ENCODE measurements at regions not wholly inside any gene's neighbourhood (a gene's known extent, or its start where the extent isn't known, plus 50 kb on each side); places are given as distances from the start of the nearest gene placed in this dataset.

DNA sequence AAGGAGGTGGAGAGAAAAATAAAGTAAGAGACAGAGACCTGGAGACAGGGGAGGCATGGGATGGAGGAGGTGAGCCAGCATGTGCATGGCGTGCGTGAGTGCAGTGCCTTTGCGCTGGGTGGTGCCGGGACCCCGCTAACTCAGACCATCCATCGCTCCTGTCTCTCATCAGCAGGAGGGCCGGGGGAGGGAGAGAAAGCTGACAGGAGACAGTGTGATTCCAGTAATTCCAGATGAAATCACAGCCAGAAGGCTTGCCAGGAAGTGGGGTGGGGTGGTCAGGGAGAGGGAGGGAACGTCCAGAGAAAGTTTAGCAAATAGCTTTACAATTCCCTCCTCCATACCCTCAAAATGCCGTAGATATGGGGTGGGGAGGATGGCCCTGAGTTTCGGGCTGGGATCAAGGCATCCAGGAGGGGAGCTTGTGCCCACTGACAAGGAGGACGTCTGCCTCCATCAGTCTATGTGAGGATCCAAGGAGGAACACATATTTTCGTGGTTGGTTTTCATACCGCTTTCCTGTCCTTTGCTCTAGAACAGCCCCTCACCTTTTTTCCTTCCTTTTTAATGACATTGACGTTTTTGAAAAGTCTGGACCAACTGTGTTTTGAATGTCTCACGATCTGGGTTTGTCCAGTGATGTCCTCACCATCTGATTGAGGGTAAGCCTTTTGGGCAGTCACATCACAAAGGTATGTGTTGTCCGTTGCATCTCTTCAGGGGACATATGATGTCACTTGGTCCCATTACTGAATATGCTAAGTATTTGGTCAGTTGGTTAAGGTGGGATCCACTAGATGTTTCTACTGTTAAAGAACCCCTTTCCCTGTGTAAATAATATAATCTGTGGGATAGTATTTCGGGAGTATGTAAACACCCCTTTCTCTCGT lies 567.3 kb downstream of the MIAT start:
- Histone ChIP-seq H3K27ac (ENCODE audit: low read depth, low read length) (no peak overlapping the region), H3K4me1 (ENCODE audit: insufficient read depth, low read length) (no peaks in the 10 kb centered on the region), H3K9me3 (ENCODE audit: control insufficient read depth in 1 of 2, low read length in 2 of 2) (no peaks in the 10 kb centered on the region), H3K36me3 (ENCODE audit: insufficient read depth, low read length) (no peaks in the 10 kb centered on the region), H3K4me3 (ENCODE audit: low read length in 2 of 2) (no peak overlapping the region), H3K27me3 (ENCODE audit: insufficient read depth, low read length) (no peaks in the 10 kb centered on the region)
- CTCF ChIA-PET (ENCODE audit: partially characterized antibody), result no interaction called here
- POLR2A ChIA-PET (ENCODE audit: partially characterized antibody), result no interaction called here
- no peak for DNase-seq
- Mint-ChIP-seq H3K4me3 (no peak overlapping the region), H3K4me1 (no peaks in the 10 kb centered on the region), H3K27ac (no peak overlapping the region), H3K27me3 (peaks cover 0 to 2% of the 10 kb centered on the region in 2 donors), H3K9me3 (peaks cover 0 to 3% (median 0%) of the 10 kb centered on the region in 8 donors), H3K36me3 (no peaks in the 10 kb centered on the region)
- intact Hi-C loops (cut with micrococcal nuclease), result no loop called here

- Mint-ChIP-seq H3K36me3 (no peaks in the 10 kb centered on the region), H3K9me3 (peaks cover 0 to 10% (median under 1%) of the 10 kb centered on the region in 8 donors), H3K4me1 (no peaks in the 10 kb centered on the region), H3K4me3 (no peak overlapping the region), H3K27me3 (peaks cover 0 to 4% of the 10 kb centered on the region in 2 donors), H3K27ac (no peak overlapping the region)
- H3K9me3 ChIP-seq (ENCODE audit: control insufficient read depth in 1 of 2, low read length in 2 of 2), result no peaks in the 10 kb centered on the region
- no peak overlapping the region for H3K4me3 ChIP-seq (ENCODE audit: low read length in 2 of 2)
- no peak overlapping the region for H3K27ac ChIP-seq (ENCODE audit: low read depth, low read length)
- ChIA-PET POLR2A (ENCODE audit: partially characterized antibody) (no interaction called here), CTCF (ENCODE audit: partially characterized antibody) (no interaction called here)
- intact Hi-C loops (cut with micrococcal nuclease), result no loop called here
- H3K36me3 ChIP-seq (ENCODE audit: insufficient read depth, low read length), result no peaks in the 10 kb centered on the region
- no peaks in the 10 kb centered on the region for H3K4me1 ChIP-seq (ENCODE audit: insufficient read depth, low read length)
- DNase-seq, result no peak
- no peaks in the 10 kb centered on the region for H3K27me3 ChIP-seq (ENCODE audit: insufficient read depth, low read length)
These were observed 569.3 kb downstream of the MIAT start for GRCh38 chr22:27226666-27227065.

DNA sequence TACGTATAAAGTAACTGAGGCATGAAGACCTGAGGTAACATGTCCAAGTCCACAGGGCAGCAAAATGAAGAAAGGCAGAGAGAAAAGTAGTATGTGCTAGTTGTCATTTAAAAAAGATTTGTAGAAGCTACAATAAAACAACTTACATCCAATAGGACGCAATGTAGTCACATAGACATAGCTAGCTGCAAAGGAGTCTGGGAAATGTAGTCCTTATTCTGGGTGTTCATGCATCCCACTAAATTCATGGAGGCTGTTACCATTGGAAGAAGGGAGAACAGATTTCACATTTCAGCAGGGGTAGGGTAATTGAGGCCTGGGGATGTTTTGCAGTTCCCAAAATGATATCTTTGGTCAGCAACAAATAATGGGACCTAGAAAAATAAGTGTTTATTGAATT lies 571.4 kb downstream of the MIAT start:
- Mint-ChIP-seq H3K4me1 (no peaks in the 10 kb centered on the region), H3K4me3 (no peak overlapping the region), H3K27ac (no peak overlapping the region), H3K36me3 (no peaks in the 10 kb centered on the region), H3K27me3 (peaks cover 2 to 4% of the 10 kb centered on the region in 2 donors), H3K9me3 (peaks cover 0 to 10% (median 2%) of the 10 kb centered on the region in 8 donors)
- Histone ChIP-seq H3K9me3 (ENCODE audit: control insufficient read depth in 1 of 2, low read length in 2 of 2) (no peaks in the 10 kb centered on the region), H3K27me3 (ENCODE audit: insufficient read depth, low read length) (no peaks in the 10 kb centered on the region), H3K4me3 (ENCODE audit: low read length in 2 of 2) (no peak overlapping the region), H3K27ac (ENCODE audit: low read depth, low read length) (no peak overlapping the region), H3K36me3 (ENCODE audit: insufficient read depth, low read length) (no peaks in the 10 kb centered on the region), H3K4me1 (ENCODE audit: insufficient read depth, low read length) (no peaks in the 10 kb centered on the region)
- POLR2A ChIA-PET (ENCODE audit: partially characterized antibody), result no interaction called here
- no peak for DNase-seq
- intact Hi-C loops (cut with micrococcal nuclease), result no loop called here
- CTCF ChIA-PET (ENCODE audit: partially characterized antibody), result no interaction called here

GRCh38 chr22:27230189-27230588 lies 571.4 kb downstream of the MN1 start:
- H3K9me3 ChIP-seq (ENCODE audit: control insufficient read depth in 1 of 2, low read length in 2 of 2), result no peaks in the 10 kb centered on the region
- intact Hi-C loops (cut with micrococcal nuclease), result no loop called here
- ChIA-PET POLR2A (ENCODE audit: partially characterized antibody) (no interaction called here), CTCF (ENCODE audit: partially characterized antibody) (no interaction called here)
- H3K36me3 ChIP-seq (ENCODE audit: insufficient read depth, low read length), result no peaks in the 10 kb centered on the region
- Mint-ChIP-seq H3K4me3 (no peak overlapping the region), H3K27ac (no peak overlapping the region), H3K9me3 (peaks cover 0 to 12% (median 4%) of the 10 kb centered on the region in 8 donors), H3K36me3 (no peaks in the 10 kb centered on the region), H3K4me1 (no peaks in the 10 kb centered on the region), H3K27me3 (peaks cover 2 to 4% of the 10 kb centered on the region in 2 donors)
- no peaks in the 10 kb centered on the region for H3K4me1 ChIP-seq (ENCODE audit: insufficient read depth, low read length)
- H3K27me3 ChIP-seq (ENCODE audit: insufficient read depth, low read length), result no peaks in the 10 kb centered on the region
- no peak for DNase-seq
- H3K27ac ChIP-seq (ENCODE audit: low read depth, low read length), result no peak overlapping the region
- no peak overlapping the region for H3K4me3 ChIP-seq (ENCODE audit: low read length in 2 of 2)

DNA sequence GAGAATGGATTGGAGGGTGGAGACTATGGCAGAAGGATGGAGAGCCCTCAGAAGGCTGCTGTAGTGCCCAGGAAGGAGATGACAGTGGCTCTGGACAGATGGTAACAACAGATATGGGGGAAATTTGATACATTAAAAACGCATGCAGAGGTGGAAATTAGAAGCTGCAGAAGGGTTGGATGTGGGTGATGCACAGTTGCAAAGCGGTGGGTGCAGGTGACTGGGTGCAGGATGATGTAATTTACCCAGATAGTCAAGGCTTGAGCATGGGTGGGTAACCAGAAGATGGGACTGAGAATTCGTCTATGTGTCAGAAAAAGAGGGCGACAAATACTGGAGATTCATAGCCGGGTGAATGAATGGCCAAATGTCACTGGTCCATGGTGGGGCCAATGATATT lies 570.3 kb downstream of the MN1 start:
- H3K4me3 ChIP-seq (ENCODE audit: low read length in 2 of 2), result no peak overlapping the region

DNA sequence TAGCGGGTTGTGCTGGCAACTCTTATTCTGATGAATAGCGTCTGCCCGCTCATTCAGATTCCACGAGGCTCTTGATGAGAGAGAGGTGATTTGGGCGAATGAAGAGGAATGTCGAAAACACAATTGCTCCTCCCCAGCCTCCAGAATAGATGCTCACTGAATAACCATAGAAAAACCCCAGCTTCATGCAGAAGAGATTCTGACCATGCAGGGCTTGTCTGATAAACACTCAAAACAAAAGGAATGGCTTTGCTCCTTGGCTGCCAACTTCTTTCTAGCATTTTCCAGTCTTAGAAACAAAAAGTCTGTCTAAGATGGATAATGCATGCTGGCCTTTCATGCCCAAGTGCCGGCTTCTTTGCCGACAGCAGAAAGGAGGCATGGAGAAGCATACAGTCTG lies 569.5 kb downstream of the MN1 start:
- peaks cover 2 to 4% of the 10 kb centered on the region in 2 donors for H3K27me3 Mint-ChIP-seq
- no peaks in the 10 kb centered on the region for H3K9me3 ChIP-seq (ENCODE audit: control insufficient read depth in 1 of 2, low read length in 2 of 2)
- H3K9me3 Mint-ChIP-seq, result peaks cover 0 to 14% (median 4%) of the 10 kb centered on the region in 8 donors
- intact Hi-C loops (cut with micrococcal nuclease), result no loop called here
- H3K36me3 ChIP-seq (ENCODE audit: insufficient read depth, low read length), result no peaks in the 10 kb centered on the region
- H3K4me3 Mint-ChIP-seq, result no peak overlapping the region
- no peak for DNase-seq
- ChIA-PET POLR2A (ENCODE audit: partially characterized antibody) (no interaction called here), CTCF (ENCODE audit: partially characterized antibody) (no interaction called here)
- H3K27ac ChIP-seq (ENCODE audit: low read depth, low read length), result no peak overlapping the region
- no peaks in the 10 kb centered on the region for H3K27me3 ChIP-seq (ENCODE audit: insufficient read depth, low read length)
- no peaks in the 10 kb centered on the region for H3K4me1 Mint-ChIP-seq
- no peak overlapping the region for H3K4me3 ChIP-seq (ENCODE audit: low read length in 2 of 2)
- no peaks in the 10 kb centered on the region for H3K4me1 ChIP-seq (ENCODE audit: insufficient read depth, low read length)
- H3K36me3 Mint-ChIP-seq, result no peaks in the 10 kb centered on the region
- H3K27ac Mint-ChIP-seq, result no peak overlapping the region

More for the DNA sequence above, 570.3 kb downstream of the MN1 start:
- DNase-seq, result no peak
- peaks cover 0 to 14% (median 4%) of the 10 kb centered on the region in 8 donors for H3K9me3 Mint-ChIP-seq
- Histone ChIP-seq H3K27ac (ENCODE audit: low read depth, low read length) (no peak overlapping the region), H3K36me3 (ENCODE audit: insufficient read depth, low read length) (no peaks in the 10 kb centered on the region), H3K9me3 (ENCODE audit: control insufficient read depth in 1 of 2, low read length in 2 of 2) (no peaks in the 10 kb centered on the region), H3K4me1 (ENCODE audit: insufficient read depth, low read length) (no peaks in the 10 kb centered on the region), H3K27me3 (ENCODE audit: insufficient read depth, low read length) (no peaks in the 10 kb centered on the region)
- ChIA-PET POLR2A (ENCODE audit: partially characterized antibody) (no interaction called here), CTCF (ENCODE audit: partially characterized antibody) (no interaction called here)
- intact Hi-C loops (cut with micrococcal nuclease), result no loop called here
- no peak overlapping the region for H3K27ac Mint-ChIP-seq
- no peaks in the 10 kb centered on the region for H3K4me1 Mint-ChIP-seq
- H3K27me3 Mint-ChIP-seq, result peaks cover 2 to 4% of the 10 kb centered on the region in 2 donors
- no peak overlapping the region for H3K4me3 Mint-ChIP-seq
- no peaks in the 10 kb centered on the region for H3K36me3 Mint-ChIP-seq

GRCh38 chr22:27237080-27237741 lies 564.3 kb downstream of the MN1 start:
- Histone ChIP-seq H3K36me3 (ENCODE audit: insufficient read depth, low read length) (no peaks in the 10 kb centered on the region), H3K27me3 (ENCODE audit: insufficient read depth, low read length) (no peaks in the 10 kb centered on the region), H3K9me3 (ENCODE audit: control insufficient read depth in 1 of 2, low read length in 2 of 2) (no peaks in the 10 kb centered on the region), H3K4me1 (ENCODE audit: insufficient read depth, low read length) (no peaks in the 10 kb centered on the region), H3K4me3 (ENCODE audit: low read length in 2 of 2) (no peak overlapping the region), H3K27ac (ENCODE audit: low read depth, low read length) (no peak overlapping the region)
- Mint-ChIP-seq H3K27me3 (peaks cover 0 to 6% of the 10 kb centered on the region in 2 donors), H3K4me1 (no peaks in the 10 kb centered on the region), H3K9me3 (peaks cover 0 to 11% (median under 1%) of the 10 kb centered on the region in 8 donors), H3K4me3 (no peak overlapping the region), H3K27ac (no peak overlapping the region), H3K36me3 (no peaks in the 10 kb centered on the region)
- DNase-seq, result no peak
- CTCF ChIA-PET (ENCODE audit: partially characterized antibody), result no interaction called here
- intact Hi-C loops (cut with micrococcal nuclease), result no loop called here
- POLR2A ChIA-PET (ENCODE audit: partially characterized antibody), result no interaction called here

Measured in CD4-positive, alpha-beta memory T cell (primary cell).